Hepatic stellate cell (primary cell): ENCODE measurements at regions not wholly inside any gene's neighbourhood (a gene's known extent, or its start where the extent isn't known, plus 50 kb on each side); places are given as distances from the start of the nearest gene placed in this dataset.
"Not testable (repeated sequence)": the region's sequence is repeated elsewhere in the genome, so short reads cannot be mapped to it uniquely, and the experiment has no call there.

Experiments
- DNase-seq: peaks from one replicate; pipeline ENCODE4 v3.0.0; 2011; ENCODE audit warnings: low spot score

DNA sequence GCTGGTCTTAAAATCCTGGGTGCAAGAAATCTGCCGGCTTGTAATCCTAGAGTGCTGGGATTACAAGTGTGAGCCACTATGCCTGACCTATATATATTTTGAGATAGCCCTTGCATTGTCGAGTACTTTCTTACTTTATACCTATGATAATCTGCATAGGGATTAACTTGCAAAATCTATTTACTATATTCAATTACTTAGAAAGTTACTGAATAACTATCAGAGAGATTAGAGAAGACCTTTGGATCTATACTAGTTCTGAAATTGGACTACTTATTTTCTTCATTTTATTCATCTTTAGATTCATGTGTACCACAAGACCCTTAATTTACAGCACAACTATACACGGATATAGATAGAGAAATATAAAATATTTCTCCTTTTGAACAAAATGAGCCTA, 1766.0 kb downstream of the NCAM2 start:
- DNase-seq, result no peak

DNA sequence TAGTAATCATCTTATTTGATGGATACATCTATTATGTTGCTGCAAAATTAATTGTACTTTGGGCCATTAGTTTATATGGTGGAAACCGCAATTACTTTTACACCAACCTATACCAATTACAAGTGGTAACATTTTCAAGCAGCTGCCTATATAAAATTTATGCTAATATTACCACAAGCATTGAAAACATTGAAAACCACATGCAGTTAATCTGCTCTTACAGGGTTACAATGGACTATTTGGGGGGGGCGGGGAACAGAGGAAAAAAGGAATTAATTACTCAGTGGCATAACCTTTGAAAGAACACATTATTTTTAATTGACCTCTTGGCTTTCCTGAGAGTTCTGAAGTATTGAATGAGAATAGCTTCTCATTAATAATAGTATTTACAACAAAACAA, 1793.2 kb downstream of the NCAM2 start:
- DNase-seq, result no peak

DNA sequence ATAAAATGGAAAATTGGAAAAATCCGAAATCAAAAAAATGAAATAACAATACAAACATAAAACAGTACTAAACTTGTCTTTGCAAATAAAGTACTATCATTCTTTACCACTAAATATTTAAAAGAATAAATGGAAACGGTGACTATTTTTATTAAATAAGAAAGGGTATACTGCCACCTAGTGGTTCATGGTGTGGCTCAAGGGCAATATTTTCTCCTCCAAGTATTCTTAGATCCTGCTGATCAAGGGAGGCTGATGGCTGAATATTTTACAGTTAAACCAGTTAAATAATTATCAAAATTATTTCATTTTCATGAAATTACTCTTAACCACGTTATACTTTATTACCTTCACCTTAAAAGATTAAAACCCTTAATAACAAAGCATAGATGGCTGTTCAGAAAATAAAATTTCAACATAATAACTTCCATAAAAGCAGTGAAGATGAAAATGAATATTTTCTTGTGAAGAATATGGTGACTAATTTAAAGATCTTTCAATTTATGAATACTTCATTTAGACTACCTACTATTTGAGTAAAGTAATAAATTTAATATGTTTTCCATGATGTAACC, 1793.9 kb downstream of the NCAM2 start:
- DNase-seq, result peak; percentile 11

DNA sequence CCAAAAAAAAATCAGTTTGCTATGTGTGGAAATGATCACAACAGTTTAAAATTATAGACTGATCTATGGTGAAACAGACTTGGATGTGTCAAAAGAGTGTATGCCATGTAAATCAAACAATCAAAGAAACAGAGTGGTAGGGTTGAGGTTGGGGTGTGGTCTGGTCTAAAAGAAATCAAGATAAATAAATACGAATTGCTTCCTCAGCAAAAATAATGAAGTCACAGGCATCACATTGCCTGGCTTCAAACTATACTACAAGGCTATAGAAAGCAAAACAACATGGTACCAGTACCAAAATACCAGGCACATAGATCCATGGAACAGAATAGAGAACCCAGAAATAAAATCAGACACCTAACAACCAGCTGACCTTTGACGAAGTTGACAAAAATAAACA, 1796.9 kb downstream of the NCAM2 start:
- DNase-seq, result no peak

DNA sequence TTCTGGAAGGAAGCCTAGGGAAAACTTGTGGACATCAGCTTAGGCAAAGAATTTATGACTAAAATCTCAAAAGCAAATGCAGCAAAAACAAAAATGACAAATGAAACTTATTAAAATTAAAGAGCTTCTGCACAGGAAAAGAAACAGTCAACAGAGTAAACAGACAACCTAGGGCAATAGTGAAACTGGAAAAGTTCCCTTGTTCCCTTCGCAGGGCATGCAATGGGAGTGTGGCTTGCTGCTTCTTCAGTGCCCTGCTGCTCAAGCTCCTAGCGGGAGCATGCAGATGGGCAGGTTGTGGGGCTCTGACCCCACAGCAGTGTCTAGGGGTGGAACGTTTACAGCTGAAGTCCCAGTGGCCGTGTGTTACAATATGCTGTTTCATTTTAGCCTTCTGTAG, 1797.4 kb downstream of the NCAM2 start:
- no peak for DNase-seq

DNA sequence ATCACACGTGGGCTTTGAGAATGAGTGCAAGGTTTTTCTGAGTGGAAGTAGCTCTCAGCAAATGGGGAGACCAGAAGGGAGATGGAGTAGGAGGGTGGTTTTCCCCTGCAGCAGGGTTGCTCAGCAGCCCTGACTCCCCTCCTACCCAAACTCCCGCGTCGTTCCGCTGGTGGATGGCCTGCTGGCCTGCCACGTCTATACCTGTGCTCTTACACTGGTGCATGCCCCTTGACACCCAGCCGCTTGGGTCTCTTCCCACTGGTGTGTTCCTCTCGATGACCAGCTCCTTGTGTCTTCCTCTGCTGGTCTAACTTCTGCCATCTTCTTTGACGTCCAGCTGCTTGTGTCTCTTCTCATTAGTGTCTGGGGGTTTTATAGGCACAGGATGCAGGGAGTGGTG, 1797.9 kb downstream of the NCAM2 start:
- DNase-seq, result no peak

DNA sequence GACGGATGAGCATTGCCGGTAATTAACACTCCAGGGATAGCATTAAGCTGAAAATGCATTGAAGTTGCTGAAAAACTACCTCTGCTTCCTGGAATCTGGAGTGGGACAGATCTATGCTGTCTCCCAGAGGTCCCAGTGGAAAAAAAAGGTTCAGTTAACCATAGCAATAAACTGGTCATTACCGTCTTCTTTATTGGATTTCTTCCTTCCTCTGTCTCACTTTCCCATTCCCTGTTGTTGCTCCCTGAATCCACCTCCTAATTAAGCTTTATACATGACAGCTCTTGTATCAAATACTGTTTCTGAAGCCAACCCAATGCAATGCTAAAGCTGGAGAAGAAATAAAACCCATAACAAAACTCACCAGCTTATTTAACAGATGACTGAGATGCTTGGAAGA, 1805.9 kb downstream of the NCAM2 start:
- DNase-seq, result no peak

DNA sequence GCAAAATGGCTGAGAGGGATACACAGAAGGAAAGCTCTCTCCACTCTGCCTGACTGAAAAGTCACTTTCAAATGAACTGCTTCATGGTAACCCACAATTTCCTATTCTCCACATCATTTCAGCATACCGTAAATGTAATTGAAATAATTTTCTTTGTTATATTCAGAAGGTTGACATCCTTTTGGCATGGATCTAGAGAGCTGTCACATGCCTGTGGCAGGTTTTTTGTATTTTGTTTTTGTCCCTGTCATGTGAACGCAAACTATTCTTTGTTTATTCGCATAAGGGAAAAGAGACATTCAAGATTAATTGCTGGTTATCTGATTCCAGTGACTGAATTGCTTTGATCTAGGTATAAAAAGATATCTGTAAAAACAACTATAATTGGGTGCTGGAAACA, 1808.1 kb downstream of the NCAM2 start:
- DNase-seq, result no peak

DNA sequence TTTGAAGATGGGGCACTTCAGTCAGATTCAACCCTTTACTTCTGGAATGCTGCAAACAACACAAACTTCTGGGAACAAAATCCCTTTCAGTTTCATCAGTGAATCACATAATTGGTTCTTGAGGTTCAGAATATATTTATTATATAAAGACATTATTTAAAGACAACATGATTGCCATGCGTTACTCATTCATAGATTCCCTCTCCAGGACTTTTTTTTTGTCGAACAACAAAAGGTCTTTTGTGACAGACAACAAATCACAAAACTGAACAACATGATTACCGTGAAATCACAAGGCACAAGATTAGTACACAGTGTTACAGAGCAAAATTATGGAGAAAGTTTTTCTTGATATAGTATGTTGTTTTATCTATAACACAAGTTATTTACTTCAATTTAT, 1815.0 kb downstream of the NCAM2 start:
- no peak for DNase-seq

DNA sequence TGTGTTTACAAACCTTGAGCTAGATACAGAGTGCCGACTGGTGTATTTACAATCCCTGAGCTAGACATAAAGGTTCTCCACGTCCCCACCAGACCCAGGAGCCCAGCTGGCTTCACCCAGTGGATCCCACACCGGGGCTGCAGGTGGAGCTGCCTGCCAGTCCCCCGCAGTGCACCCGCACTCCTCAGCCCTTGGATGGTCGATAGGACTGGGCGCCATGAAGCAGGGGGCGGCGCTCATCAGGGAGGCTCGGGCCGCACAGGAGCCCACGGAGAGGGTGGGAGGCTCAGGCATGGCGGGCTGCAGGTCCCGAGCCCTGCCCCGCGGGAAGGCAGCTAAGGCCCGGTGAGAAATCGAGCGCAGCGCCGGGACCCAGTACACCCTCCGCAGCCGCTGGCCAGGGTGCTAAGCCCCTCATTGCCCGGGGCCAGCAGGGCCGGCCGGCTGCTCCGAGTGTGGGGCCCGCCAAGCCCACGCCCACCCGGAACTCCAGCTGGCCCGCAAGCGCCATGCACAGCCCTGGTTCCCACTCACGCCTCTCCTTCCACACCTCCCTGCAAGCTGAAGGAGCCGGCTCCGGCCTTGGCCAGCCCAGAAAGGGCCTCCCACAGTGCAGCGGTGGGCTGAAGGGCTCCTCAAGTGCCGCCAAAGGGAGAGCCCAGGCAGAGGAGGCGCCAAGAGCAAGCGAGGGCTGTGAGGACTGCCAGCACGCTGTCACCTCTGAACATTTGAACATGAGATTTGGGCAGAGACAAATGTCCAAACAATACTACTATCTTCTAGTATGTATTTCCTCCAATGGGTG, 1820.7 kb downstream of the NCAM2 start:
- DNase-seq, result not testable (repeated sequence)

DNA sequence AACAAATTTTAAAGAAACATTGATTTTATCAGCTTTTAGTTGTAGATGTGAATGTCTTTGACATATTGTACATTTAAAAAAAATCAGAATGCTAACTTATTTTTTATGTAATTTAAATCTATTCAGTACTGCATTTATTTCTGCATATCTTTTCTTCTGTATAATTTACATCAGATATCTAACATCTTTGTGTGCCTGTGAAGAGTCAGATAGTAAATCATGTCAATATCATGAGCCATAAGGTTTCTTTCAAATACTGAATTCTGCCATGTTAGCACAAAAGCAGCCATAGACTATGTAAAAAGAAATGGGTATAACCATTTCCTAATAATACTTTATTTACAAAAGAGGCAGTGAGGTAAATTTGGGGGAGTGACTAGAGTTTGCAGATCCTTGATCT, 1829.2 kb downstream of the NCAM2 start:
- DNase-seq, result no peak

DNA sequence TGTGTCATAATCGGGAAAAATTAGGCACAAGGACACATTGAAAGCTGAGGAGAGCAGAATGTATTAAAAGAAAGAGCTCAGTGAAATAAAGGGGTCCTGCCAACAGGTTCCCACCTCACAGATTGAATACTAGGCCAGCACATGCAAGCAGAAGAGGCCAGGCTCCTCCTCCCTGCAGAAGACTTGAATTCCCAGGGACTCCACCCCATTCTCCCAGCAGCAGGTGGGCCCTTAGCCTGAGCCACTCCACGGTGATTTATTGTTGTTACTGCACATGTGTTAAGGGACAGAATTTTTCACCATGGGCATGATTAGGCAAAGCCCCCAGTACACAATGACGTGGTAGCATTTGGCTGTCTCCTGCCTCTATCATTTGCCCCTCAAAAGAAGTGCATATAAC, 1844.7 kb downstream of the NCAM2 start:
- DNase-seq, result no peak

DNA sequence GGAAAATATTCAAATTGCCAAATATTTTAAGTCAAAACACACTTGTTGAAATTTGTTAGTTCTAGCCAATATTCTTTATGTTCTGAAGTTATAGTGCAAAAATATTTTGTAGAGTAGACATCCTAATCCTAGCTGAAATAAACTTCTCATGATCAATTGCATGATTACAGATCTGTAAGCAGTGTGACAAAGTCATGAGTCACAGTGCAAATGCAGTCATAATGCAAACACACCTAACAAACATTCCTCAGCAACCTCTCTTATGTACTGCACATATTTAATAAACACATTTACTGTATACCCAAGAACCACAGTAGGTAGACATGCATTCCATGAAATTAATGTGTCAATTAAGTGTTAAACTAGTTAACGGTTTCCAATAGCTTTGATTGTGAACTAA, 1857.4 kb downstream of the NCAM2 start:
- no peak for DNase-seq

DNA sequence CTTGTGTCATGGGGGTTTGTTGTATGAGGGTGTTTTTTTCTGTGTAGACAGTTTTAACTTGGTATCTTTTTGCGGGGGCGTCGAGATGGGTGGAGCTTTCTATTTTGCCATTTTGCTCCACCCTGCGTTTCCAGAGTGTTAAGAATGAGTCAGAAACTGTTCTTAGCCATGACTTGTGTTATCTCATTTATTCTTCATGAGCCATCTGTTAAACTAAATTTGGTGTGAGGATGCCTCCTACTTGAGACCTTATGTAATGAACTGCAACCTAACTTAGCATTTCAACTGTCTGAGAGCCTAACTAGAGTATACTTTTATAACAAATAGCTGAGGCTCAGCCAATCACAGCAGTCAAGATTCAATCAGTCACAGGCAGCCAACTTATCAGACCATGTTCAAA, 1873.5 kb downstream of the NCAM2 start:
- DNase-seq, result no peak

DNA sequence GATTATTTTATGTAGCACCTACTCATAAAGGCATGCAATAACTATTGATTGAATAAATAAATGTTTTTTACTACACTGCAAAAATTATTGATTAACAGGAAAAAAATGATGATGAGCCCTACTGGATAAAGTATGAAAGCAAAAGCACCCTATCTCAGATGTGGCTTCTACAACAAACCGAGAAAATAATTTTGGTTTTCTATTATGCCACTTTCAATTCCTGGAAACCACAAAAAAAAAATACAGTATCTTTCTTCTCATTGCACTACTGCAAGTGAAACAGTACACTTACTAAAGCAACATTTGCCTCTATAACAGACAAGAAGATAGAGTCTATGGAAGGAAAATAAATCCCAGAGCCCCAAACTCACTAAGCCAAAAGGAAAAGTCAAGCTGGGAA, 1882.4 kb downstream of the NCAM2 start:
- DNase-seq, result no peak

DNA sequence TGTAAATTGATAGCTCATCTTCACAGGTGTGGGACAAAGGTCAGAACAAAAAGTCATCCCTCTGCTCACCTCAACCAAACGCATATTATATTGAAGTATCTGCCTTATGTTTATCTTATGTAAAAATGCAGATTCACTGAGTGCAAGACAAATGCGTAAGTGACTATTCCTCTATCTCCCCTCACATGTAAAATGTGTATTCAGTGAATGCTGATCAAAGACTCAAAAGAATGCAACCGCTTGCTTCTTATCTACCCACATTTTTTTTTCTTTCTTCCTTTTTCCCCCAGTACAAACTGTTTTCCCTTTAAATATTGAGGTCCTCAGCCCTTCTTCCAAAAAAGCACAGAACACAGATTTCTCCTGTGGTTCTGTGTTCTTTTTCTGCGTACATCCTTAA, 1882.9 kb downstream of the NCAM2 start:
- DNase-seq, result no peak

DNA sequence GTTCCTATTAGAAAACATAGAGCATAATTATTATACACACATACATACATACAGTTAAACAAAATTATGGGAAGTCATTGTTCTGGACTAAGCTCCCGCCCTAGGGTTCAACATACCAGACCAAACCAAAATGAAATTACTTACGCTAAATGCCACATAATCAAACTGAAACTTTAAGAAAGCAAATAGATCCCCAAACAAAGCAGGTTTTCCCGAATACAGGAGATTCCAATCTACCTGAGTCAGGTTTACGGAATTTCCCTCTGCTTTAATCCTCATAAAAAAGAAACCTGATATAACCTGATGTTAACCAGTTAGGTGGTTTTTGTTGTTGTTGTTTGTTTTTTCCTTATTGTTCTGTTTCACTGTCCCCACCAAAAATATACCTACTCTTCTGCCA, 1886.9 kb downstream of the NCAM2 start:
- no peak for DNase-seq

DNA sequence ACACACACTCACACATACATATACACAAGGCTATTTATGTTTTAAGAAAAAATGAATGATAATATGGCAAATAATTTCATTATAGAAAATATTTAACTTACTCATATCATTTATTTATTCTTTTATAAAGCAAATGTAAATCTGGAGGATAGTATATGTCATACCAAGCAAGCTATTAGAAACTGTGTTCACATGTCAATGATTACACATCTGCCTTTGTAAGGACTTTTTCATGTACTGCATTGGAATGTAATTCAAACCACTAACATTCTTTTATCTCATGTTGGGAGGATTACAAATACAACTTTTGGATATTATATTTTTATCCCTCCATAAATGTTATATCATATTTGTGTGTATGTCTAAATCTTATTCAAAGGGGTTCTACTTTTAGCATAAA, 1887.4 kb downstream of the NCAM2 start:
- DNase-seq, result no peak

DNA sequence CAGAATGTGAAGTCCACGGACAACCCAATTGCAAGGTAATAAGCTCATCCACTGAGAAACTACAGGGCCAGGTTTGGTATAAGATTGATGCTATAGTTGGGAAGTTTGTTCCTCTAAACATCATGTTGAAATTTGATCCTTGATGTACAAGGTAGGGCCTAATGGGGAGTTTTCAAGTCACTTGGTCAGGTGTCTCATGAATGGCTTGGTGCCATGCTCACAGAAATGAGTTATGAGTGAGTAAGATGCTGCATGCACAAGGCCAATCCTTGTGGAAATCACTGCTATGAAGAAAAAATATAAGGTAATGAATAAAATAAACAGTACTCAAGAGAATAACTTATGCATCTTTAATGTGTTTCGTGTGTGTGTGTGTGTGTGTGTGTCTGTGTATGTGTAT, 1891.2 kb downstream of the NCAM2 start:
- no peak for DNase-seq

DNA sequence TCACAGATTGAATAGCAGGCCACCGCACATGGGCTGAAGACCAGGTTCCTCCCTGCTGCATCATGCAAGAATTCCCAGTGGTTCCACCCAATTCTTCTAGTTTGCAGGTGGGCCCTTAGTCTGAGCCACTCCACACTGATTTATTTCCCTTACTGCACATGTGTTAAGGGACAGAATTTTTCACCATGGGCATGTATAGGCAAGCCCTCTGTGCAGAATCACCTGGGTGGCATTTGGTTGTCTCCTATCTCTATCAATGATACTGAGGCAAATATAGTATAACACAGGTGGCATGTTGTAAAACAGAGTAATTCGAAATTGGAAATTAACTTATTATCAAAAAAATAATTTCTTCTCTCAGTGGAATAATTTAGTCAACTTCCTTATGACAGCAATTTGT, 1892.4 kb downstream of the NCAM2 start:
- DNase-seq, result no peak

DNA sequence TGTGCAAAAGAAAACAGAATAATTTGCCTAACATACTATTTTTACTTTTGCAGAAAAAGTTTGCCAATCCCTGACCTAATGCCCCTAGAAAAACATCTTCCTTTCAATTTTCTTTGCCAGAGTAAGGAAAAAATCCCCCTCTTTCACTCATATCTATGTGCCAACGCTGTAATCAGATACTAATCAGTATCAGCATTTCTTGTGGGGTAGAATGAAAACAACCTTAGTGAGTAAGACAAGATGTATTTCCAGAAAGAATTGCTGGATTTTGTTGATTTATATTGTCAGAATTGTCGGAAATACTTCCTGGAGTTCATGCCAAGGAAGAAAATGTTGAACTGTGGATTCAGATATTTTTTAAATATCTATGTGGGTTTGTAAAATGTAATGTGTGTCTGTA, 1893.8 kb downstream of the NCAM2 start:
- no peak for DNase-seq

DNA sequence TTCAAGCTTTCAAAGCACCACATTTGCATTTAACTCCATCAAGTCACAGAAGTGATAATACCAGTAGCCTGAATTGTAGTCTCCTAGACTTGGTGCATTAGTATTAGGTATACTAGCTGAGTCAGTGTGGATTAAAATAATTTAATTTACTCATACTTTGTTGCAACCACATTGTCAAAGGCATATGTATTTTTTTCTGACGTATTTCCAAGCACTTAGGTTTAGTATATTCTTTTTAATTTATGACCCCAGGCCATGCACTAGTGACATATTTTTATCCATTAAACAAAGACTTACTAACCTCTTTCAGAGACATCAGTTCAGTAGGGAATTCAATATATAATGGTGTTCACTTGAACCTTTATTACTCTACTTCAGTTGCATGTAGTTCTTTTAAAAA, 1894.5 kb downstream of the NCAM2 start:
- no peak for DNase-seq

DNA sequence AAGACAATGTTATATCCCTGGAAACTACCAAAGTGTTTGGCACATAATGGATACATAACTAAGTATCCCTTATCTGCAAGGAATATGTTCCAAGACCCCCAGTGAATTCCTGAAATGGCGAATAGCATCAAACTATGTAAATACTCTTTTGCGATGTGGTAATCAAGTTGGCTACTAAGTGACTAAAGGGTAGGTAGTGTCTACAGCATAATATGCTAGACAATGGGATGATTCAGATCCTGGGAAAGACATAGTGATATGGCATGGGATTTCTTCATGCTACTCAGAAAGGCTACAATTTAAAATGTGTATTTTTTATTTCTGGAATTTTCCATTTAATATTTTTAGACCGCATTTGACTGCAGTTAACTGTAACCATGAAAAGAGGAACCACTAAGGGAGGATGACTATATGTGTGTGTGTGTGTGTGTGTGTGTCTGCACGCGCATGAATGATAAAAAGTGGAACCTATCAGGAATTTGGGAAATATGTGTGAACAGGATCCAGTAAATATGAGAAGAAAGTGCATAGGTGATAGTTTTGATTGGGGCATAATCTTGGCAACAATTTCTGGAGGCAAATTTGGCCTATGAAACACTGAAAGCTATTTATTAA, 1899.9 kb downstream of the NCAM2 start:
- no peak for DNase-seq

DNA sequence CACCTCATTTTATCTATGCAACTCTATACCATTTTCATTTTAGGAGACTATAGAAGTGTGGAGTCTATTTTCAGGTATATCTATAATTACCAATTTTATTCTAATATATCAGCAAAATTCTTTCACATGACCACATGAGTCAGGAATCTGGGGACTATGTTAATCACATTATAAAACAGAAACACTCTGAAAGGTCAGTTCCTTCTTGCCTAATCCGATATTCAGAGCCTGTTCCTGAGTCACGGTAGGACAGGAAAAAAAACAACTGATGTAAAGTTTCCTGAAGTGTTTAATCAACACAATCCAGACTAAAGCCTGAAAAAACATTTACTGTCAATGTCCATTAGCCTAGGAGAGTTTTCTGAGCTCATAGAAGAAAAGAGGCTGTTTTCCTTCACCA, 1902.3 kb downstream of the NCAM2 start:
- DNase-seq, result no peak
